ENCODE measurements at regions not wholly inside any gene's neighbourhood (a gene's known extent, or its start where the extent isn't known, plus 50 kb on each side); places are given as distances from the start of the nearest gene placed in this dataset.

- H3K4me3 ChIP-seq (ENCODE audit: low read depth, low read length), result no peak overlapping the region
- TF ChIP-seq CTCF (IDR thresholded peaks at IDR 0.05; ENCODE audit: low read depth, low read length, missing control alignments), result no peak
- no peak for DNase-seq (ENCODE audit: low read depth)
Observed at GRCh38 chr10:4247379-4247778, 462.4 kb upstream of the KLF6 start.

- TF ChIP-seq CTCF (IDR thresholded peaks at IDR 0.05; ENCODE audit: low read depth, low read length, missing control alignments), result no peak
- DNase-seq (ENCODE audit: low read depth), result no peak
- H3K4me3 ChIP-seq (ENCODE audit: low read depth, low read length), result no peak overlapping the region
Observed at GRCh38 chr10:4246881-4247358, 461.9 kb upstream of the KLF6 start.

- no peak for DNase-seq (ENCODE audit: low read depth)
- no peak overlapping the region for H3K4me3 ChIP-seq (ENCODE audit: low read depth, low read length)
- no peak for TF ChIP-seq CTCF (IDR thresholded peaks at IDR 0.05; ENCODE audit: low read depth, low read length, missing control alignments)
Observed at GRCh38 chr10:4243651-4244050, 458.6 kb upstream of the KLF6 start.

GRCh38 chr10:4243169-4243568 is 458.2 kb upstream of the KLF6 start:
- no peak overlapping the region for H3K4me3 ChIP-seq (ENCODE audit: low read depth, low read length)
- no peak for TF ChIP-seq CTCF (IDR thresholded peaks at IDR 0.05; ENCODE audit: low read depth, low read length, missing control alignments)
- no peak for DNase-seq (ENCODE audit: low read depth)

GRCh38 chr10:4242561-4243035 is 457.6 kb upstream of the KLF6 start:
- no peak overlapping the region for H3K4me3 ChIP-seq (ENCODE audit: low read depth, low read length)
- TF ChIP-seq CTCF (IDR thresholded peaks at IDR 0.05; ENCODE audit: low read depth, low read length, missing control alignments), result no peak

GRCh38 chr10:4241724-4242345 is 456.8 kb upstream of the KLF6 start:
- DNase-seq (ENCODE audit: low read depth), result no peak
- no peak overlapping the region for H3K4me3 ChIP-seq (ENCODE audit: low read depth, low read length)
- TF ChIP-seq CTCF (IDR thresholded peaks at IDR 0.05; ENCODE audit: low read depth, low read length, missing control alignments), result no peak

More at GRCh38 chr10:4242561-4243035, 457.6 kb upstream of the KLF6 start:
- no peak for DNase-seq (ENCODE audit: low read depth)

GRCh38 chr10:4240608-4241197 is 455.7 kb upstream of the KLF6 start:
- no peak for DNase-seq (ENCODE audit: low read depth)

More at GRCh38 chr10:4240608-4241197, 455.7 kb upstream of the KLF6 start:
- no peak overlapping the region for H3K4me3 ChIP-seq (ENCODE audit: low read depth, low read length)
- no peak for TF ChIP-seq CTCF (IDR thresholded peaks at IDR 0.05; ENCODE audit: low read depth, low read length, missing control alignments)

Data from GM12864 (cell line).